ENCODE measurements at regions not wholly inside any gene's neighbourhood (a gene's known extent, or its start where the extent isn't known, plus 50 kb on each side); places are given as distances from the start of the nearest gene placed in this dataset.

GRCh38 chr2:16118611-16119590, 178.6 kb downstream of the MYCN start:
- TF ChIP-seq CTCF (conservative IDR thresholded peaks at IDR 0.05 in 1 of 2, IDR thresholded peaks at IDR 0.05 in 1 of 2; ENCODE audit: extremely low read depth in 1 of 2, insufficient read depth in 1 of 2, low read depth in 1 of 2, low read length in 2 of 2) (no peak), EZH2 (IDR thresholded peaks at IDR 0.05; ENCODE audit: borderline replicate concordance, low read length) (no peak)
